22Rv1 (cell line): ENCODE measurements at regions not wholly inside any gene's neighbourhood (a gene's known extent, or its start where the extent isn't known, plus 50 kb on each side); places are given as distances from the start of the nearest gene placed in this dataset.

Experiments
- ZFX ChIP-seq: fragments of 450-650 bp; IDR thresholded peaks from 2 replicates; pipeline ENCODE4 v1.6.1; 2017; ENCODE audit warnings: antibody characterized with exemption, borderline replicate concordance
- TF ChIP-seq, protein P1 (sequence below): fragments of 450-650 bp; IDR thresholded peaks from 2 replicates; pipeline ENCODE4 v1.5.1; 2017; ENCODE audit warnings: mild to moderate bottlenecking

DNA sequence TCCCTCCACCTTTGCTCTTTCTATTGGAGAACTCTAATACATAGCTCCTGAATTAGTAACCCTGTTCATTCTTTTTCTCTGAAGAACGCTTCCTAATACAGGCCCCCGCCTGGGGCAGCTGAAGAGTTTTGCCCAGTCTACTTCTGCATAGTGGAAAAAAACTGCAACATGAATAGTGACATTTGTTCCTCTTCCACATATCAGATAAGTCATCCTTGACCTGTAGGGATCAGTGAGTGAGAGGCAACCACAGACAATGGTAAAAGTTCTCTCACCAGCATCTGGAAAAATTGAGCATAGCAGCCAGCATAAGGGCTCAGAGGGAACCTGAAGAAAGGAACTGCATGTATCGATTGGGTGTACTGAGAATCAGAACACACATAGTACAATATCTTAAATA is 262.0 kb downstream of the STK31 start:
- TF ChIP-seq, protein P1, sequence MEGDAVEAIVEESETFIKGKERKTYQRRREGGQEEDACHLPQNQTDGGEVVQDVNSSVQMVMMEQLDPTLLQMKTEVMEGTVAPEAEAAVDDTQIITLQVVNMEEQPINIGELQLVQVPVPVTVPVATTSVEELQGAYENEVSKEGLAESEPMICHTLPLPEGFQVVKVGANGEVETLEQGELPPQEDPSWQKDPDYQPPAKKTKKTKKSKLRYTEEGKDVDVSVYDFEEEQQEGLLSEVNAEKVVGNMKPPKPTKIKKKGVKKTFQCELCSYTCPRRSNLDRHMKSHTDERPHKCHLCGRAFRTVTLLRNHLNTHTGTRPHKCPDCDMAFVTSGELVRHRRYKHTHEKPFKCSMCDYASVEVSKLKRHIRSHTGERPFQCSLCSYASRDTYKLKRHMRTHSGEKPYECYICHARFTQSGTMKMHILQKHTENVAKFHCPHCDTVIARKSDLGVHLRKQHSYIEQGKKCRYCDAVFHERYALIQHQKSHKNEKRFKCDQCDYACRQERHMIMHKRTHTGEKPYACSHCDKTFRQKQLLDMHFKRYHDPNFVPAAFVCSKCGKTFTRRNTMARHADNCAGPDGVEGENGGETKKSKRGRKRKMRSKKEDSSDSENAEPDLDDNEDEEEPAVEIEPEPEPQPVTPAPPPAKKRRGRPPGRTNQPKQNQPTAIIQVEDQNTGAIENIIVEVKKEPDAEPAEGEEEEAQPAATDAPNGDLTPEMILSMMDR: no peak
- no peak for TF ChIP-seq ZFX
